ENCODE measurements at regions not wholly inside any gene's neighbourhood (a gene's known extent, or its start where the extent isn't known, plus 50 kb on each side); places are given as distances from the start of the nearest gene placed in this dataset.

GRCh38 chr3:127370906-127371305 lies 83.1 kb upstream of the PRR20G start:
- DNase-seq, result no peak

- no peak for DNase-seq
Measured at GRCh38 chr3:127369356-127369935, 81.6 kb upstream of the PRR20G start.

GRCh38 chr3:127368186-127369032 lies 80.6 kb upstream of the PRR20G start:
- DNase-seq, result no peak

- DNase-seq, result no peak
Measured at GRCh38 chr3:127367593-127367992, 79.7 kb upstream of the PRR20G start.

GRCh38 chr3:127366383-127366782 lies 78.5 kb upstream of the PRR20G start:
- DNase-seq, result no peak

GRCh38 chr3:127365163-127365798 lies 77.4 kb upstream of the PRR20G start:
- DNase-seq, result no peak

GRCh38 chr3:127363891-127364290 lies 76.0 kb upstream of the PRR20G start:
- no peak for DNase-seq

GRCh38 chr3:127363171-127363570 lies 75.3 kb upstream of the PRR20G start:
- no peak for DNase-seq

- no peak for DNase-seq
Measured at GRCh38 chr3:127360647-127361046, 72.8 kb upstream of the PRR20G start.

- DNase-seq, result no peak
Measured at GRCh38 chr3:127358641-127359040, 70.8 kb upstream of the PRR20G start.

GRCh38 chr3:127356381-127356780 lies 68.5 kb upstream of the PRR20G start:
- DNase-seq, result no peak

GRCh38 chr3:127354761-127355160 lies 66.9 kb upstream of the PRR20G start:
- no peak for DNase-seq

GRCh38 chr3:127352612-127353011 lies 64.8 kb upstream of the PRR20G start:
- no peak for DNase-seq

GRCh38 chr3:127351775-127352350 lies 64.0 kb upstream of the PRR20G start:
- DNase-seq, result no peak

GRCh38 chr3:127351321-127351720 lies 63.5 kb upstream of the PRR20G start:
- no peak for DNase-seq

- no peak for DNase-seq
Measured at GRCh38 chr3:127350172-127351050, 62.6 kb upstream of the PRR20G start.

GRCh38 chr3:127349501-127350171 lies 61.8 kb upstream of the PRR20G start:
- DNase-seq, result no peak

- no peak for DNase-seq
Measured at GRCh38 chr3:127342735-127343134, 54.9 kb upstream of the PRR20G start.

GRCh38 chr3:127339928-127340861 lies 52.3 kb upstream of the PRR20G start:
- DNase-seq, result no peak

GRCh38 chr3:127339016-127339415 lies 51.2 kb upstream of the PRR20G start:
- DNase-seq, result no peak

Measured in inflammatory macrophage treated with lipopolysaccharide for 4 hours (primary cell).